Endothelial cell of umbilical vein (primary cell): ENCODE measurements at regions not wholly inside any gene's neighbourhood (a gene's known extent, or its start where the extent isn't known, plus 50 kb on each side); places are given as distances from the start of the nearest gene placed in this dataset.

ENCODE experiments used
- BruUV-seq: library from RNA; stranded (reverse); fragments of 400-500 nt; replicated peaks from 2 replicates; lab custom pipeline; 2021; lab: Mats Ljungman, UMichigan
- CTCF ChIA-PET: fragments of 300-600, 350-600 bp; sonication (Branson Sonifier 250); formaldehyde crosslinking; loops from one replicate; lab custom pipeline; 2021; ENCODE audit warnings: antibody characterized with exemption, inconsistent platforms; lab: Charles Lee
- POLR2A ChIA-PET: fragments of 300-600, 350-600 bp; sonication (Branson Sonifier 250); formaldehyde crosslinking; loops from one replicate; lab custom pipeline; 2021; ENCODE audit warnings: antibody characterized with exemption, inconsistent platforms; lab: Charles Lee
- DNase-seq: peaks from one replicate; pipeline ENCODE4 v3.0.0-alpha.2; 2011; ENCODE audit warnings: low read depth, low spot score
- FAIRE-seq: peaks from 2 replicates; lab custom pipeline; 2011; peaks lifted over from hg19 to GRCh38; lab: Jason Lieb, UNC
- H2AFZ ChIP-seq: 2 replicates; pipeline ENCODE4 v1.6.0; 2012; ENCODE audit warnings: low read depth, low read length, control low read depth, inconsistent platforms
- H3K27ac ChIP-seq: 2 replicates; pipeline ENCODE4 v1.5.1; 2011; ENCODE audit warnings: low read depth, mild to moderate bottlenecking, control low read depth, low read length, moderate library complexity; ENCODE audit not compliant: insufficient read depth
- H3K27me3 ChIP-seq, 2 experiments: 2 replicates each; pipeline versions ENCODE4 v1.6.0 to v1.6.1; 2011; ENCODE audit warnings: low read length in 2 of 2, mixed read lengths in 1 of 2; ENCODE audit not compliant: control insufficient read depth in 2 of 2, insufficient read depth in 2 of 2
- H3K36me3 ChIP-seq, 2 experiments: 2 replicates in 1 of 2; 3 replicates in 1 of 2; pipeline ENCODE4 v1.5.1; 2011; ENCODE audit warnings: low read length in 2 of 2, mild to moderate bottlenecking in 1 of 2, moderate library complexity in 1 of 2; ENCODE audit not compliant: control insufficient read depth in 2 of 2, insufficient read depth in 2 of 2; ENCODE audit errors: extremely low read depth in 1 of 2
- H3K4me1 ChIP-seq: 3 replicates; pipeline ENCODE4 v1.5.1; 2011; ENCODE audit warnings: mild to moderate bottlenecking, low read length; ENCODE audit not compliant: control insufficient read depth, insufficient read depth; ENCODE audit errors: extremely low read depth
- H3K4me2 ChIP-seq: 2 replicates; pipeline ENCODE4 v1.6.1; 2011; ENCODE audit warnings: low read length, control low read depth, mixed read lengths; ENCODE audit not compliant: insufficient read depth
- H3K4me3 ChIP-seq, 3 experiments: fragments of 200-600 bp in 1 of 3; sonication (generic), shearing (Covaris generic) in 1 of 3; replicated peaks in 1 of 3; 2 replicates each; pipeline ENCODE4 v1.5.1; 2011 to 2016; ENCODE audit warnings: control low read depth in 3 of 3, low read length in 3 of 3, mild to moderate bottlenecking in 2 of 3, inconsistent platforms in 1 of 3, low read depth in 1 of 3, moderate library complexity in 1 of 3; ENCODE audit not compliant: insufficient read depth in 1 of 3
- H3K79me2 ChIP-seq: 2 replicates; pipeline ENCODE4 v1.6.0; 2012; ENCODE audit warnings: low read length, inconsistent platforms; ENCODE audit not compliant: control insufficient read depth, insufficient read depth
- H3K9ac ChIP-seq: replicated peaks from 2 replicates; pipeline ENCODE3; 2011; ENCODE audit warnings: low read length, control low read depth; ENCODE audit not compliant: insufficient read depth; ENCODE audit errors: extremely low read depth
- H3K9me1 ChIP-seq: replicated peaks from 3 replicates; pipeline ENCODE4 v1.6.0; 2011; ENCODE audit warnings: mild to moderate bottlenecking, low read length; ENCODE audit not compliant: control insufficient read depth, insufficient read depth; ENCODE audit errors: extremely low read depth
- H3K9me3 ChIP-seq: replicated peaks from 2 replicates; pipeline ENCODE4 v1.5.1; 2012; ENCODE audit warnings: low read length, inconsistent platforms; ENCODE audit not compliant: control insufficient read depth, insufficient read depth
- H4K20me1 ChIP-seq: replicated peaks from 2 replicates; pipeline ENCODE3; 2011; ENCODE audit warnings: mild to moderate bottlenecking, low read length; ENCODE audit not compliant: control insufficient read depth, insufficient read depth; ENCODE audit errors: extremely low read depth
- EZH2 ChIP-seq: IDR thresholded peaks from 2 replicates; pipeline ENCODE4 v1.6.1; 2012; ENCODE audit warnings: borderline replicate concordance, low read depth, mild to moderate bottlenecking, moderate library complexity, low read length, inconsistent platforms; ENCODE audit not compliant: severe bottlenecking
- FOS ChIP-seq: IDR thresholded peaks from 2 replicates; pipeline ENCODE4 v1.6.1; 2011; ENCODE audit warnings: mild to moderate bottlenecking, low read length, moderate library complexity, borderline replicate concordance; ENCODE audit not compliant: insufficient read depth
- GATA2 ChIP-seq: IDR thresholded peaks from 2 replicates; pipeline ENCODE4 v1.7.0; 2011; ENCODE audit warnings: low read depth, mild to moderate bottlenecking, moderate library complexity, mixed read lengths, low read length; ENCODE audit not compliant: insufficient read length, insufficient read depth
- JUN ChIP-seq: IDR thresholded peaks from 2 replicates; pipeline ENCODE4 v1.6.1; 2011; ENCODE audit warnings: borderline replicate concordance, low read depth; ENCODE audit not compliant: insufficient read length, insufficient read depth
- MYC ChIP-seq: IDR thresholded peaks from one replicate; pipeline ENCODE4 v1.6.1; 2011; ENCODE audit warnings: mild to moderate bottlenecking, low read depth, low read length
- POLR2A ChIP-seq: IDR thresholded peaks from 2 replicates; pipeline ENCODE4 v1.6.1; 2012; ENCODE audit warnings: low read depth, mild to moderate bottlenecking, control low read depth, low read length
- POLR2AphosphoS5 ChIP-seq: IDR thresholded peaks from 2 replicates; pipeline ENCODE4 v1.6.1; 2012; ENCODE audit warnings: low read depth, mild to moderate bottlenecking, control low read depth, low read length, moderate library complexity; ENCODE audit not compliant: insufficient read depth
- dilution Hi-C: fragments of 300-500 bp; cut with MboI; formaldehyde crosslinking; loops from one replicate; pipeline ENCODE4 v1.15.0; 2019; ENCODE audit warnings: low sequenced_read_pairs; ENCODE audit not compliant: extremely low pct_ligation_motif_present
- intact Hi-C: fragments of 100-400 bp; cut with micrococcal nuclease; formaldehyde crosslinking; loops from one replicate; pipeline ENCODE4 v1.10.0; 2022
- TF ChIP-seq, protein P1 (sequence below): IDR thresholded peaks from 2 replicates; pipeline ENCODE4 v1.6.1; 2011; ENCODE audit not compliant: insufficient read depth, insufficient read length
- TF ChIP-seq, protein P2 (sequence below), 2 donors: IDR thresholded peaks; 1 replicate in 1 of 2; 2 replicates in 1 of 2; pipeline ENCODE4 v1.5.1; 2011; ENCODE audit warnings: low read length in 2 of 2, mild to moderate bottlenecking in 2 of 2, moderate library complexity in 2 of 2, control low read depth in 1 of 2, inconsistent platforms in 1 of 2, low read depth in 1 of 2; ENCODE audit not compliant: insufficient read depth in 1 of 2; ENCODE audit errors: extremely low read depth in 1 of 2

DNA sequence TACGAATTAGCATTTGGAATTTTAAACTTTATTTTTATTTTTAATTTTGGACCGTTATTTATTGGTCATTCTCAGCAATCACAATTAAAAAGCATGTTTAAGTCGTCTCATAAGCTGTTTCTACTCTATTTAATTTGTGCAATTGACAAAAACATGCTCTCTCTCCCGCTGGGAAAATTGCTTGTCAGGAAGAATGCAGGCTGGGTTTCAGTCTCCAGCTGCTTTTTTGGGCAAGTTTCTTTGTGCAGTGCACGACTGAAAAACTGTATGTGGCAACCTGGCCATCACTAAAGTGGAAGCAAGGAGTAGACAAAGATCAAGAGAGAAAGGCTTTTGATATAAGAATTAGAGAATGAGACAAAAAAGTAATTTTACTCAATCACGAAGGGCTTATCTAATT, 941.5 kb upstream of the MDGA2 start:
- Histone ChIP-seq H3K79me2 (no peaks in the 10 kb centered on the region), H3K27ac (no peak overlapping the region), H4K20me1 (no peaks in the 10 kb centered on the region), H2AFZ (no peak overlapping the region), H3K4me1 (no peaks in the 10 kb centered on the region), H3K36me3 (no peaks in the 10 kb centered on the region), H3K9ac (no peak overlapping the region), H3K9me1 (no peaks in the 10 kb centered on the region), H3K4me3 (no peak overlapping the region), H3K27me3 (no peaks in the 10 kb centered on the region), H3K4me2 (no peak overlapping the region), H3K9me3 (no peaks in the 10 kb centered on the region)
- TF ChIP-seq EZH2 (no peak), JUN (no peak), FOS (no peak), POLR2A (no peak), POLR2AphosphoS5 (no peak), MYC (no peak), GATA2 (no peak)
- TF ChIP-seq, protein P1, sequence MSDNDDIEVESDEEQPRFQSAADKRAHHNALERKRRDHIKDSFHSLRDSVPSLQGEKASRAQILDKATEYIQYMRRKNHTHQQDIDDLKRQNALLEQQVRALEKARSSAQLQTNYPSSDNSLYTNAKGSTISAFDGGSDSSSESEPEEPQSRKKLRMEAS: no peak
- TF ChIP-seq, protein P2, sequence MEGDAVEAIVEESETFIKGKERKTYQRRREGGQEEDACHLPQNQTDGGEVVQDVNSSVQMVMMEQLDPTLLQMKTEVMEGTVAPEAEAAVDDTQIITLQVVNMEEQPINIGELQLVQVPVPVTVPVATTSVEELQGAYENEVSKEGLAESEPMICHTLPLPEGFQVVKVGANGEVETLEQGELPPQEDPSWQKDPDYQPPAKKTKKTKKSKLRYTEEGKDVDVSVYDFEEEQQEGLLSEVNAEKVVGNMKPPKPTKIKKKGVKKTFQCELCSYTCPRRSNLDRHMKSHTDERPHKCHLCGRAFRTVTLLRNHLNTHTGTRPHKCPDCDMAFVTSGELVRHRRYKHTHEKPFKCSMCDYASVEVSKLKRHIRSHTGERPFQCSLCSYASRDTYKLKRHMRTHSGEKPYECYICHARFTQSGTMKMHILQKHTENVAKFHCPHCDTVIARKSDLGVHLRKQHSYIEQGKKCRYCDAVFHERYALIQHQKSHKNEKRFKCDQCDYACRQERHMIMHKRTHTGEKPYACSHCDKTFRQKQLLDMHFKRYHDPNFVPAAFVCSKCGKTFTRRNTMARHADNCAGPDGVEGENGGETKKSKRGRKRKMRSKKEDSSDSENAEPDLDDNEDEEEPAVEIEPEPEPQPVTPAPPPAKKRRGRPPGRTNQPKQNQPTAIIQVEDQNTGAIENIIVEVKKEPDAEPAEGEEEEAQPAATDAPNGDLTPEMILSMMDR (IDR thresholded peaks at IDR 0.05; ENCODE audit: extremely low read depth in 1 of 2, insufficient read depth in 1 of 2, low read depth in 1 of 2, low read length in 2 of 2): no peak
- intact Hi-C loops (no loop called here), dilution Hi-C loops (no loop called here)
- ChIA-PET CTCF (no interaction called here), POLR2A (no interaction called here)
- BruUV-seq: no TSS peak
- no peak for FAIRE-seq
- no peak for DNase-seq
